ENCODE measurements at regions not wholly inside any gene's neighbourhood (a gene's known extent, or its start where the extent isn't known, plus 50 kb on each side); places are given as distances from the start of the nearest gene placed in this dataset.

GRCh38 chr2:2798337-2798736 is 467.3 kb upstream of the MYT1L start:
- no peaks in the 10 kb centered on the region for H3K27me3 ChIP-seq (ENCODE audit: control insufficient read depth, insufficient read depth, low read length)
- no peak overlapping the region for H3K4me3 ChIP-seq (ENCODE audit: low read depth, low read length)
- no peak for DNase-seq (ENCODE audit: low read depth)
- H3K36me3 ChIP-seq (ENCODE audit: control insufficient read depth, insufficient read depth, low read length), result no peaks in the 10 kb centered on the region
- TF ChIP-seq CTCF (IDR thresholded peaks at IDR 0.05; ENCODE audit: insufficient read depth, low read length, poor library complexity, severe bottlenecking), result no peak

GRCh38 chr2:2797797-2798196 is 466.7 kb upstream of the MYT1L start:
- no peaks in the 10 kb centered on the region for H3K27me3 ChIP-seq (ENCODE audit: control insufficient read depth, insufficient read depth, low read length)
- no peak overlapping the region for H3K4me3 ChIP-seq (ENCODE audit: low read depth, low read length)
- no peak for DNase-seq (ENCODE audit: low read depth)
- no peak for TF ChIP-seq CTCF (IDR thresholded peaks at IDR 0.05; ENCODE audit: insufficient read depth, low read length, poor library complexity, severe bottlenecking)
- H3K36me3 ChIP-seq (ENCODE audit: control insufficient read depth, insufficient read depth, low read length), result no peaks in the 10 kb centered on the region

DNA sequence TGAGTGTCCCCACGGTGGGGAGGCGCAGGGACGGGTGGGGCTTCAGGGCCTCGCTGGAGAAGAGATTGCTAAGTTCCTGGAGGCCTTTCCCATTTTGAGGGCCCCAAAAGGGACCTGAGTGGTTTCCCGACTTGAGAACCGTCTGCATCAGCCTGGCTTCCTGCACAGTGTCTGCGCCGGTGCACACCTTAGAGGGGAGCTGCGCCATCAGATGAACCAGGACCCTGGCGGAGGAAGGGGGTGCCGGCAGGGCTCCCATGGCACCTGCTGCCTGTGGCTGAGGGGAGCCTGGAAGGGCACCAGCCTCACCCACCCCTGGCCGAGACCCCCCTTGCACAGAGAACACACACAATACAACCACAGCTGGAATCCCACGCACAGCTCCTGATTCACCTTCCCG is 465.1 kb upstream of the MYT1L start:
- Histone ChIP-seq H3K4me3 (ENCODE audit: low read depth, low read length) (no peak overlapping the region), H3K27me3 (ENCODE audit: control insufficient read depth, insufficient read depth, low read length) (no peaks in the 10 kb centered on the region), H3K36me3 (ENCODE audit: control insufficient read depth, insufficient read depth, low read length) (no peaks in the 10 kb centered on the region)
- no peak for DNase-seq (ENCODE audit: low read depth)
- TF ChIP-seq CTCF (IDR thresholded peaks at IDR 0.05; ENCODE audit: insufficient read depth, low read length, poor library complexity, severe bottlenecking), result no peak

DNA sequence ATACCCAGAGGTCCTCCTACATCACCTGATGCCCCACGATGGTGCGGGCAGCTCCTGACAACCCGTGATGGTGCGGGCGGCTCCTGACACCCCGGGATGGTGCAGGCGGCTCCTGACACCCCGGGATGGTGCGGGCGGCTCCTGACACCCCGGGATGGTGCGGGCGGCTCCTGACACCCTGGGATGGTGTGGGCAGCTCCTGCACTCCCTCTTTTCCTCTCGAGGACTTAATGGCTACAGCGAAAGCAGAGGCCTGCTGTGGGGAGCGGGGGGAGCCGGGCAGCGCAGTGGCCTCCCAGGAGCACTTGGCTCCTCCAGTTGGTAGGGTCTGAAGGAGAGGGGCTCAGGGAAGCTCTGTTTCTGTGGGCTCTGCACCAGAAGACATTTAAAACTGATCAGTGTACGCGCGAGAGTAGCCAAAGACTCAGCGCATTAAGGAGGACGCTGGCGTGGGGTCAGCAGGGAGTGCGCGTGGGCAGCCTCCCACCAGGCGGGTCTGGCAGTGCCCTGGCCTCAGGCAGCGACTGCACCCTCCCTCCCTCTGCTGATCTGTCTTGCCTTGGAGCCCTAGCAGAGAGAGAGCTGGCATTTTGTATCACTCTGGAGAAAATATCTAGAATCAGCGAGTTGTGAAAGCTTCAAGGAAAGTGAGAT is 464.5 kb upstream of the MYT1L start:
- TF ChIP-seq CTCF (IDR thresholded peaks at IDR 0.05; ENCODE audit: insufficient read depth, low read length, poor library complexity, severe bottlenecking), result no peak
- H3K4me3 ChIP-seq (ENCODE audit: low read depth, low read length), result no peak overlapping the region
- DNase-seq (ENCODE audit: low read depth), result no peak
- no peaks in the 10 kb centered on the region for H3K36me3 ChIP-seq (ENCODE audit: control insufficient read depth, insufficient read depth, low read length)
- H3K27me3 ChIP-seq (ENCODE audit: control insufficient read depth, insufficient read depth, low read length), result no peaks in the 10 kb centered on the region

DNA sequence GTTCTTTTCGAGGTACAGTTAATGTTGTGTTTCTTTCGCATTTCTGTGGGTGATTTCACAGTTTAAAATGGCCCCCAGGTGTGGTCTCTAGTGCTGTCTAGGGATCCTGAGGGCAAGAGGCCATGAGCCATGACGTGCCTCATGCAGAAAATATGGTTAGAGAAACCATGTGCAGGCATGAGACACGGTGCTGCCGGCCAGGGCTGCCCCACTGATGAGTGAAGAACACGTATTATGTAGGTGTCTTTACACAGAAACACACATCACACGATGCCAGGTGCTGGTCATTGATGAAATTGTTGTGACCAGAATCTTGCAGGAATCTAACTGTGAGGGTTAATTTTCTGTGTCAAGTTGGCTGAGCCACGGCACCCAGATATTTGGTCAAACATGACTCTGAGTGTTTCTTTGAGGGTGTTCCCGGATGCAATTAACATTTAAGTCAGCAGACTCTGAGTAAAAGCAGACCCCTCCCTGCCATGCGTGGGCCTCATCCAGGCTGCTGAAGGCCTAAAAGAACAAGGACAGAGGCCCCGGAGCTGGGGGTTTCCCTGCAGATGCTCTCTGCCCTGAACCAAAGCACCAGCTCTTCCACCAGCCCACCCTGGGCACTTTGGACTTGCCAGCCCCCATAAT is 463.0 kb upstream of the MYT1L start:
- no peaks in the 10 kb centered on the region for H3K27me3 ChIP-seq (ENCODE audit: control insufficient read depth, insufficient read depth, low read length)
- TF ChIP-seq CTCF (IDR thresholded peaks at IDR 0.05; ENCODE audit: insufficient read depth, low read length, poor library complexity, severe bottlenecking), result no peak
- DNase-seq (ENCODE audit: low read depth), result no peak

DNA sequence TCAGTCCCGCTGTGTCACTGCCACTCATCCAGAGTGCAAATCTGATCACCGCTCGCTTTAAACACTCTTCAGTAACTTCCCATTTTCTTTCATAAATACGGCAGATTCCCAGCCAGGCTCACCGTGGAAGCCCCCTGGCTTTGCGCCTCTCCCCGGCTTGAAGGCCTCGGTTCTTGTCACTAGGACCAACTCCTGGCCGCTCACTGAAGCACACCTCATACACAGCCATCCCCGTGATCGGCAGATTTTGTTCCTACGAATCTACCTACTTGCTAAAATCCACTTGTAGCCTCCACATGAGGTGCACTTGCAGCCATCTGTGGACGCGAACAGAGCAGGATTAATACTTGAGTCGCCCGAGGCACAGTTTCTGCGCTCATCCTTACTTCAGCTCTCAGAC is 462.4 kb upstream of the MYT1L start:
- TF ChIP-seq CTCF (IDR thresholded peaks at IDR 0.05; ENCODE audit: insufficient read depth, low read length, poor library complexity, severe bottlenecking), result no peak
- no peaks in the 10 kb centered on the region for H3K36me3 ChIP-seq (ENCODE audit: control insufficient read depth, insufficient read depth, low read length)
- H3K27me3 ChIP-seq (ENCODE audit: control insufficient read depth, insufficient read depth, low read length), result no peaks in the 10 kb centered on the region
- DNase-seq (ENCODE audit: low read depth), result no peak
- H3K4me3 ChIP-seq (ENCODE audit: low read depth, low read length), result no peak overlapping the region

More for the DNA sequence above, 463.0 kb upstream of the MYT1L start:
- Histone ChIP-seq H3K4me3 (ENCODE audit: low read depth, low read length) (no peak overlapping the region), H3K36me3 (ENCODE audit: control insufficient read depth, insufficient read depth, low read length) (no peaks in the 10 kb centered on the region)

Measured in kidney epithelial cell (primary cell).